ENCODE measurements at regions not wholly inside any gene's neighbourhood (a gene's known extent, or its start where the extent isn't known, plus 50 kb on each side); places are given as distances from the start of the nearest gene placed in this dataset.

- H3K27me3 ChIP-seq: no peaks in the 10 kb centered on the region
- no peak for ATAC-seq
- WGBS (ENCODE audit: insufficient coverage, low coverage, low lambda C conversion rate, missing lambda C conversion rate): 69% methylated on average over 6 of the region's 6 CpGs
These were observed 88.4 kb upstream of the CD44 start for GRCh38 chr11:35050541-35050995.

DNA sequence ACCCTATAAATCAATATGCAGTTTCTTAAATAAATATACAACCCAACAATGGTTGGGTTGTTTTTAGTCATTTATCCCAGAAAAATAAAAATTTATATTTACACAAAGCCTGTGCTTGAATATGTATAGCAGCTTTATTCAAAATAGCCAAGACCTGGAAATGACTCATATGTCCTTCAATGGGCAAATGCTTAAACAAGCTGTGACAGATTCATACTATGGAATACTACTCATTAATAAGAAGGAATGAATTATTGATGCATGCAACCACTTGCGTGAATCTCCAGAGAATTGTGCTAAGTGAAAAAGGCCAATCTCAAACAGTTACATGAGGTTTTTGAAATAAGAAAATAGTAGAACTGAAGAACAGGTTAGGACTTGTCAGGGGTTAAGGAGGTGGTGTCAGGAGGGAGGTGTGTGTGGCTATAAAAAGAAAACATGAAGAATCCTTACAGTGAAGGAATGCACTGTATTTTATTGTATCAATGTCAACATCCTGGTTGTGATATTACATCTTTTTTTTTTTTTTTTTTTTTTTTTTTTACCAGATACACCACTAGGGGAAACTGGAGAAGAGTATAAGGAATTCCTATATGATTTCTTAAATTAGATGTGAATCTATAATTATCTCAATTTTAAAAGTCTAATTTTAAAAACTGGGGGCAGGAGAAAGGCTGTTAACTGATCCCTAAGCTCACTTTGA, 82.4 kb upstream of the CD44 start:
- Histone ChIP-seq H3K36me3 (no peaks in the 10 kb centered on the region), H3K4me1 (no peaks in the 10 kb centered on the region), H3K4me3 (no peak overlapping the region), H3K9me3 (no peaks in the 10 kb centered on the region), H3K27ac (no peak overlapping the region), H3K27me3 (no peaks in the 10 kb centered on the region)
- ATAC-seq: no peak
- 87% methylated on average over 1 of the region's 1 CpG for WGBS (ENCODE audit: insufficient coverage, low coverage, low lambda C conversion rate, missing lambda C conversion rate)
- DNase-seq: no peak
- no peak for TF ChIP-seq CTCF (IDR thresholded peaks at IDR 0.05)
- TF ChIP-seq POLR2A (IDR thresholded peaks at IDR 0.05): no peak
- intact Hi-C loops (cut with DNase I): no loop called here

More at GRCh38 chr11:35050541-35050995, 88.4 kb upstream of the CD44 start:
- TF ChIP-seq CTCF (IDR thresholded peaks at IDR 0.05): no peak
- TF ChIP-seq POLR2A (IDR thresholded peaks at IDR 0.05): no peak
- no peak for DNase-seq
- H3K4me1 ChIP-seq: peaks cover 0 to 4% (median 0%) of the 10 kb centered on the region in 4 donors
- H3K27ac ChIP-seq: no peak overlapping the region
- intact Hi-C loops (cut with DNase I): no loop called here
- no peaks in the 10 kb centered on the region for H3K36me3 ChIP-seq
- H3K9me3 ChIP-seq: no peaks in the 10 kb centered on the region
- no peak overlapping the region for H3K4me3 ChIP-seq

DNA sequence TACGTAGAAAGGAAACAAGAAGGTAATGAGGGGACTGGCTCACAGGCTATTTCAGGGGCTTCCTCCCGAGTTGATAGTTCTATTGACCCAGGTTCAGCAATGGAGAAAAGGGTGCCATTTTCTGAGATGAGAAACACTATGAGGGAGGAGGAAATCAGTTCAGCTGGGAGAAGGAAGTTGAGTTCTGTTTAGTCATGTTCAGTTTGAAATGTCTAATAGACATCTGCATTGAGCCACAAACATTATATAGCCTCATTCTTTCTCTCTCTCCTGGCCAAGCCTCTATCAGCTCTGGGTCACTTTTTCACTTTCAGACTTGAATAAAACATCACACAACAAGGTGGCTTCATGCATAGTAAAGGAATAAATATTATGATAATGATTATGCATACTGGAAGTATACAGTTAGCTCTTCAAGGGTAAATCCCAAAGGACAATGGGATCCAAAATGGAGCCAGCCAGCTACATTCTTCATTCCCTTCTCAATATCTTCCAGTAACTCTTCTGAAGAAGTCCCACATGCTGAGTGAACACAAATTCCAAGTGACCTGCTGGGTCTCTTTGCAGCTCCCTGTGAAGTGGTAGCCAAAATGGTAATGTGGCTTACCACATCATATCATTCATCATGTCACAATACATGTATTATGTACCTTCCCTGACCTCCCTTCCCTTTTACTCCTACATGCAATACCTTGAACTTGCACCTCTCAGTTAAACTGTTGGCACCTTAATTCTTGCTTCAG, 80.9 kb upstream of the CD44 start:
- Histone ChIP-seq H3K36me3 (no peaks in the 10 kb centered on the region), H3K9me3 (no peaks in the 10 kb centered on the region), H3K4me1 (no peaks in the 10 kb centered on the region), H3K27me3 (no peaks in the 10 kb centered on the region), H3K27ac (no peak overlapping the region), H3K4me3 (no peak overlapping the region)
- 80% methylated on average over 2 of the region's 2 CpGs for WGBS (ENCODE audit: insufficient coverage, low coverage, low lambda C conversion rate, missing lambda C conversion rate)
- DNase-seq (no peak), ATAC-seq (no peak)
- TF ChIP-seq CTCF (IDR thresholded peaks at IDR 0.05): no peak
- TF ChIP-seq POLR2A (IDR thresholded peaks at IDR 0.05): no peak
- intact Hi-C loops (cut with DNase I): no loop called here

GRCh38 chr11:35058669-35059434, 80.1 kb upstream of the CD44 start:
- Histone ChIP-seq H3K4me1 (no peaks in the 10 kb centered on the region), H3K36me3 (no peaks in the 10 kb centered on the region), H3K27ac (no peak overlapping the region), H3K27me3 (no peaks in the 10 kb centered on the region), H3K9me3 (no peaks in the 10 kb centered on the region), H3K4me3 (no peak overlapping the region)
- ATAC-seq (peak in 3 of 4 donors; percentile 27 to 46 (median 37)), DNase-seq (no peak)
- WGBS (ENCODE audit: insufficient coverage, low coverage, low lambda C conversion rate, missing lambda C conversion rate): 72% methylated on average over 5 of the region's 5 CpGs
- intact Hi-C loops (cut with DNase I): no loop called here
- TF ChIP-seq CTCF (IDR thresholded peaks at IDR 0.05) (no peak), POLR2A (IDR thresholded peaks at IDR 0.05) (no peak)

Data from right lobe of liver (tissue), 6 donors.